ENCODE measurements at regions not wholly inside any gene's neighbourhood (a gene's known extent, or its start where the extent isn't known, plus 50 kb on each side); places are given as distances from the start of the nearest gene placed in this dataset.
"Not testable (repeated sequence)": the region's sequence is repeated elsewhere in the genome, so short reads cannot be mapped to it uniquely, and the experiment has no call there.

DNA sequence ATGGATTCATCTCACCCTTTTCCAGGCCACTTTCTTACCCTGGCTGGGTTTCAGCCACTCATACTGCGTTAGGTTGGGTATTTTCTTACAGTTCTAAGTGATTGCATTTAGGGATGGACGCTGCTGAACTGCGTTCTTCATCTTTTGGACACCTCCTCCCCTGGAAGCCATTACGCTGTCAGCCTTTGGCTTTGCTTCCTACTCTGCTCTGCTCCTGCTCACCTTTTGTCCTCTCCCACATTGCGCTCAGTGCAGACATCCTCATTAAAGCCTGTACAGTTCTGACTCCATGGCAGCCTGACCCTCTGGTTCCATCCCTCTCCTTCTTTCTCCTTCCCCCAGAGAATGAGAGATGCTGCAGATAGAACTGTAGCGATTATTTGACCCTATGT, 108.9 kb downstream of the SRGAP2 start:
- DNase-seq (ENCODE audit: low read depth): not testable (repeated sequence)

DNA sequence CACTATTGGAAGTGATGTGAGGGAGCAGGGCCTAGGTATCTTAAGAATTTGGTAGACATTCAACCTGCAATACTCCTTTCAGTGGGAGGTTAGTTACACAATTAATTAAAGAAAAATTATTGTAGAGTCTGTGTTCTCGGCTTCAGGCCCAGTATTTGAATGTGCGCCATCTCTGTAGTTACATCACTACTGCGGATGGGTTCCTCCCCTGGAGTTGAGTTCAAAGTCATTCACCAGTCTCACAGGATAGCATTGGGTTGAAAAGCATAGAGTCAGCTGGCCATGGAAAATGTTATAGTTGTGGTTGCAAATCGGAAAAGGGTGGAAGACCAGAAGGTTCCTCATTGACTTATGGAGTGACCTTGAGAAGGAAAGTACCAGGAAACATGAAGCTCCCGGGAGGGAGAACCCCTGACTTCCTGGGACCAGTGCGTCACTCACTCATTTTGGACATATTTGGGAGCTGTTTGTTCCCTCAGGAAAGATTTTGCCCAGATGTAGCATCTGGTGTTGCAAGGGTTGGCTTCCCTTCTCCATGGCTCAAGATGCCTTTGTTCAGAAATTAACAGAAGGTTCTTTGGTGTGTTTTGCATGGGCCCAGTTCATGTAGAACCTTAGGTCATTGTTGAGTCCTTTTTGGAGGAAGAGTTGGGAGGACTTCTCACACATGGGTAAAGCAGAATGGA, 111.8 kb downstream of the SRGAP2 start:
- not testable (repeated sequence) for DNase-seq (ENCODE audit: low read depth)

GRCh38 chr1:206316901-206317300, 113.6 kb downstream of the SRGAP2 start:
- DNase-seq (ENCODE audit: low read depth): not testable (repeated sequence)

GRCh38 chr1:206317878-206318514, 114.7 kb downstream of the SRGAP2 start:
- not testable (repeated sequence) for DNase-seq (ENCODE audit: low read depth)

DNA sequence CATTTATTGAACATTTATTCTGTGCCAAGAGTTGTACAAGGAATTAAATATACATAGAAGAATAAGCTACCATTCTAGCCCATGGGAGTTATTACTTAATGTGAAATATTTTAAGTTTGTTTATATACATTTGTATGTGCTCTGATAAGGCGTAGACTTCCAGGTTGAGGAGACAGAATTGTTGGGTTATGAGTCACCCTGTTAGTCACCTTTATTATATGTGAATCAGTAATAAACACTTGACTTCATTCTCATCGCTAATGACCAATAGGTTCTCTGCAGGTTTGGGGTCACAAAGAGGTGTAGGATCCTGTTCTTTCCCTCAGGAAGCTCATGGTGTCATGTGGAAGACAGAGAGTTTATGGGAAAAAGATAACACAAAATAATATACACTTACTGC, 116.9 kb downstream of the SRGAP2 start:
- not testable (repeated sequence) for DNase-seq (ENCODE audit: low read depth)

DNA sequence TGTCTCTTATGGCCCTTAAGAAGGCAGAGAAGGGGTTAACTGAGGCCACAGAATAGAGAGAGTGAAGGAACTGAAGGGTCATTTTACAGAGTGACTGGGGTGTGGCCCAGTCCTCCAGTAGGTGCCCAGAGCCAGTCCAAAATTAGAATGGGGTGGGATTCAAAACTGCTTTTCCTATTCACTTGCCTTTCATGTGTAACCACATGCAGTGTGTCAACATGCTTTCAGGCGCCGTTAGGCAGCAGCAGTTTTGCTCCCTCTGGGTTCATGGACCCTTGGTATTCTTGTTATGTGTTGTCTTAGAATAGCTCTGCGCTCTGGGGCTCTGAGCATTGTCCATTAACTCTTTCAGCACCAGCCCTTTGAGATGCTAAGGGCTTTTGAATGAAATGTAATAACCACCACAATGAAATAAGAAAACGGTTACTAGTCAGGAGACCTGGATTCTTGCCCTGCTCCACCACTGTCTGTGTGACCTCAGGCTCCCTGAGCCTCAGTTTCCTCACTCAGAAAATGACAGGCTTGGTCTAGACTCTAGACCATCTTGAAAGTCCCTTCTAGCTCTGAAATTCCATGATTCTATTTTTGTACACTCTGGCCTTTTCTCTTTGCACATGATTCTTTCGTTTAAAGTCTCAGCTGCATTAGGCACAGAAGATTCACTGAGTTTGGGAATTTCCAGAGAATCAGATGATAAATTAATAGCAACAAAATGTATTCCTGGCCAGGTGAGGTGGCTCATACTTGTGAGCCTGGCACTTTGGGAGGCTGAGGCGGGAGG, 123.0 kb downstream of the SRGAP2 start:
- not testable (repeated sequence) for DNase-seq (ENCODE audit: low read depth)

- not testable (repeated sequence) for DNase-seq (ENCODE audit: low read depth)
Observed at GRCh38 chr1:206331597-206331996, 128.3 kb downstream of the SRGAP2 start.

DNA sequence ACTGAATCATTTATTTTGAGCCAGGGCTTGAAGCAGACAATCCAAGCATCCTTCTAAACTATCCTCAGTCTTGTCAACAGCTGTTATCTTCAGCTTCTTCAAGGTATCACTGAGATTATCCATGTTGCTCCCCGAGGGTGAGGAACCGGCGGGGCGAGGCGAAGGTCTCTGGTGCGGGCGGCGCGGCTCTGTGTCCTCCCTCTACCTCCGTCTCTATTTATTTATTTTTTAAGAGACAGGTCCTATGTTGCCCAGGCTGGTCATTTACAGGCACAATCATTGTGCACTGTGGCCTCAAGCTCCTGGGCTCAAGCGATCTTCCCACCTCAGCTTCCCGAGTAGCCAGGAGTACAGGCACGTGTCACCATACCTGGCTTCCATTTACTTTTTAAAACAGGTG, 130.0 kb downstream of the SRGAP2 start:
- DNase-seq (ENCODE audit: low read depth): not testable (repeated sequence)

GRCh38 chr1:206333897-206334296, 130.6 kb downstream of the SRGAP2 start:
- DNase-seq (ENCODE audit: low read depth): not testable (repeated sequence)

DNA sequence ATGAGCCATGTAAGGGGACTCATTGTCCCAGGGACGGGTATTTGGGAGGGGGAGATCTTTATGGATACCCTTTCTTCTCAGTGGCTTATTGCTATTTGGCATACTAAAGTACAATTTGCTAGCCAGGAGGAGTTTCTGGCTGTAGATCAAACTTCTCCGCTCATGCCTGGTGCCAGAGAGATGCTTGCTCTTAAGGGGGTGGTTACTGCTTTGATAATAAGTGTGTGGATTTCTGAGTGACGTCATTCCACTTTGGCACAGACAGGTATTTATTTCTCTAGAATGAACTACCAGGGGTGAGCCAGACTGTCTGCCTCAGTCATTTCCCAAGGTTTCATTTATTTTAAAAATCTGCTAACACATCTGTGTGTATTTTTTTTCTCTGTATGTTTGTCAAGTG, 131.1 kb downstream of the SRGAP2 start:
- DNase-seq (ENCODE audit: low read depth): not testable (repeated sequence)

DNA sequence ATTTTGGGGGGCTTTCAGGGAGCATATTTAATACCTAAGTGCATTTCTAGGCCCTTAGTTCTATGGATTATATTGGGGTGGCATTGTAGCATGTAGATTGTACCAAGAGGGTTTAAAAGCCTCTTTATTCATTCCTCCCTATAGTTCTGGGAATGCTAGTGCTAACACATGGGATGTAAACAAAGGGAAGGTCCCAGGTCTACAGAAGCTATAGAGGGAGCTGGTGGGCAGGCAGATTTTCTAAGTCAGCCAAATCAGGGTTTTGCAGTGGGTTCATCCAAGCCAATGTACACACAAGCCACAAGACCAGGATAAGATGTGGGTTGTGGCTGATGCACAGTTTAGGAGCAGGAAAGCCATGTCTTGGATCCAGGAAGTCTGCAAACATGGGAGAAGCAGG, 131.8 kb downstream of the SRGAP2 start:
- DNase-seq (ENCODE audit: low read depth): not testable (repeated sequence)

- not testable (repeated sequence) for DNase-seq (ENCODE audit: low read depth)
Observed at GRCh38 chr1:206335875-206336846, 132.8 kb downstream of the SRGAP2 start.

- not testable (repeated sequence) for DNase-seq (ENCODE audit: low read depth)
Observed at GRCh38 chr1:206337024-206337423, 133.3 kb upstream of the IKBKE start.

- DNase-seq (ENCODE audit: low read depth): not testable (repeated sequence)
Observed at GRCh38 chr1:206350493-206351275, 119.6 kb upstream of the IKBKE start.

GRCh38 chr1:206351276-206352052, 118.8 kb upstream of the IKBKE start:
- DNase-seq (ENCODE audit: low read depth): not testable (repeated sequence)

DNA sequence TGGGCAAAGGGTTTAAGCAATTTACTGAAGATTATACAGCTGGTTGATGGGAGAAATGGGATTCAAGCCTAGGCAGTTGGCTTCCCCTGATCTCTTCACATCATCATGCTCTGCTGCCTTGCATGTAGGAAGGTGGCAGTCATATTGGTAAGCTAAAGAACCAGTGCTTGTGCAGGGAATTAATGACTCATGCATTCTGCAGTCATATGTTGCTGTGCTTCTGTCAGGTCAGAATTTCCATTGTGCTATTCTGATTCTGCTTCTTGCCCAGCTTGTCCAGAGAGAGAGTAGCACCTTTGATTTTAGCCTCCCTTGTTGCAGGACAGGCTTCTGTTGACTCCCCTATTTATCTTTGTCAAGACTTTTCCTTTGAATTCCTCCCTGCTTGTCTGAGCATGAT, 114.0 kb upstream of the IKBKE start:
- not testable (repeated sequence) for DNase-seq (ENCODE audit: low read depth)

GRCh38 chr1:206357962-206358361, 112.3 kb upstream of the IKBKE start:
- not testable (repeated sequence) for DNase-seq (ENCODE audit: low read depth)

GRCh38 chr1:206358771-206359170, 111.5 kb upstream of the IKBKE start:
- DNase-seq (ENCODE audit: low read depth): not testable (repeated sequence)

DNA sequence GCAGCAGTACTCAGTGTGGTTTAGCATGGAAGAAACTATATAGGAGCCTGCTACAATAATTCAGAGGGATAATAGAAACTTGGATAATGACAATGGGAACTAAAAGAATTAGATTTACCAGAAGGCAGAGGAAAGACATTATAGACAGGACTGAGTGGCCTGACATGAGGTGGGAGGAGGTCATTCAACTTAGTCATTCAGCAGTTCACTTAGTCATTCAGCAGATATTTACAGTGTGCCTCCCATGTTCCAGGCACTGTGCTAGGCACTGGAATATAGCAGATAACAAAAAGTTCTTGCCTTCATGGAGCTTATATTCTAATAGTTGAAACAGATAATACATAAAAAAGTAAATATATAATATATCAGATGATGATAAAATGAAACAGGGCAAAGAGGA, 110.9 kb upstream of the IKBKE start:
- not testable (repeated sequence) for DNase-seq (ENCODE audit: low read depth)

DNA sequence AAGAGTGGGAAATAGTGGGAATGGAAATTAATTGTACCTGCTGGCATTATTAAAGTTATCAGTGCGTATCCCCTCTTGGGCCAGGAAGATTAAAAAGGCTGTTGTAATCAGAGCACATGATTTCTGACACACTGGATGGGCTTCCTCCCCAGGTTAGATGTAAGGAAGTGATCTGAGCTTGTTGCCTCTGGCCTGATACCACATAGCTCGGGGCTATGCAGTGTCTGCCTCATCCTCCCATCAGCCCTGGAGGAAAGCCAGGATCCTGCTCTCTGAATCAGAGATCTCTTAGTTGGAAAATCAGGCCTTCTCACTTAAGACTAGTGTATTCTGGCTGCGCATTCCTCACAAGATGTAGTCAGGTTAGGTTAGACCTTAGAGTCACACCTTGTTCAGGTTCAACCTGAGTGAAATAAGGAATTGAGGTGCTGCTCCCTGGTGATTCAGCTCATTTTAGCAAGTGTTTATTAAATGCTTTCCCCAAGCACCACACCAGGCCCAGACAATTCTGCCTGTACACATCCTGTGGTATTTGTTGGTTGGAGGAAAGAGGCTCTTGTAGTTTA, 108.2 kb upstream of the IKBKE start:
- DNase-seq (ENCODE audit: low read depth): not testable (repeated sequence)
